ENCODE measurements at regions not wholly inside any gene's neighbourhood (a gene's known extent, or its start where the extent isn't known, plus 50 kb on each side); places are given as distances from the start of the nearest gene placed in this dataset.

DNA sequence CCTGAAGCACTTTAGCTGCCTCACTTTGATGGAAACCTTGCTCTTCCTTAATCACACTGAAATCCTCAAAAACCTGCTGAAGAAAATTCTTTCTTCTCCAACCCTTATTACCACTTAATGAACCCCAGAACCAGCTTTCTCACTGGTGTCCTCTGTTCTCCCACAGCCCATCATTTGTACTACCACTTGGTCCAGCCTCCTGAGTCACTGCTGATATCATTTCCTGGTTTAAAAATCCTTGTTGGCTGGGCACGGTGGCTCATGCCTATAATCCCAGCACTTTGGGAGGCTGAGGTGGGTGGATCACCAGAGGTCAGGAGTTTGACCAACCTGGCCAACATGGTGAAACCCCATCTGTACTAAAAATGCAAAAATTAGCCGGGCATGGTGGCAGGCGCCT is 418.6 kb upstream of the KCNMB2 start:
- TF ChIP-seq CTCF (IDR thresholded peaks at IDR 0.05) (no peak), EZH2 (IDR thresholded peaks at IDR 0.05; ENCODE audit: borderline replicate concordance, insufficient read depth, low read depth, low read length, poor library complexity, severe bottlenecking) (no peak)
